RWPE1 (cell line): ENCODE measurements at regions not wholly inside any gene's neighbourhood (a gene's known extent, or its start where the extent isn't known, plus 50 kb on each side); places are given as distances from the start of the nearest gene placed in this dataset.

Experiments used
- CTCF ChIA-PET: fragments of 350-600 bp; sonication (Branson Sonifier 250); formaldehyde crosslinking; extraction: SDS; loops from one replicate; lab custom pipeline; 2021; lab: Yijun Ruan, JAX
- POLR2A ChIA-PET: fragments of 400-600 bp; formaldehyde crosslinking; extraction: SDS; loops from one replicate; lab custom pipeline; 2020; ENCODE audit warnings: antibody characterized with exemption; ENCODE audit not compliant: low non-redundant PET; lab: Yijun Ruan, JAX
- DNase-seq: peaks from one replicate; pipeline ENCODE4 v3.0.0; 2012; ENCODE audit warnings: low spot score
- H3K27ac ChIP-seq: fragments of 450-650 bp; 2 replicates; pipeline ENCODE4 v1.5.1; 2017
- TF ChIP-seq, protein P1 (sequence below): fragments of 450-650 bp; conservative IDR thresholded peaks from 2 replicates; pipeline ENCODE4 v1.5.1; 2017; ENCODE audit warnings: low read depth, mild to moderate bottlenecking

GRCh38 chr2:121101093-121101715 lies 183.8 kb downstream of the TFCP2L1 start:
- TF ChIP-seq, protein P1, sequence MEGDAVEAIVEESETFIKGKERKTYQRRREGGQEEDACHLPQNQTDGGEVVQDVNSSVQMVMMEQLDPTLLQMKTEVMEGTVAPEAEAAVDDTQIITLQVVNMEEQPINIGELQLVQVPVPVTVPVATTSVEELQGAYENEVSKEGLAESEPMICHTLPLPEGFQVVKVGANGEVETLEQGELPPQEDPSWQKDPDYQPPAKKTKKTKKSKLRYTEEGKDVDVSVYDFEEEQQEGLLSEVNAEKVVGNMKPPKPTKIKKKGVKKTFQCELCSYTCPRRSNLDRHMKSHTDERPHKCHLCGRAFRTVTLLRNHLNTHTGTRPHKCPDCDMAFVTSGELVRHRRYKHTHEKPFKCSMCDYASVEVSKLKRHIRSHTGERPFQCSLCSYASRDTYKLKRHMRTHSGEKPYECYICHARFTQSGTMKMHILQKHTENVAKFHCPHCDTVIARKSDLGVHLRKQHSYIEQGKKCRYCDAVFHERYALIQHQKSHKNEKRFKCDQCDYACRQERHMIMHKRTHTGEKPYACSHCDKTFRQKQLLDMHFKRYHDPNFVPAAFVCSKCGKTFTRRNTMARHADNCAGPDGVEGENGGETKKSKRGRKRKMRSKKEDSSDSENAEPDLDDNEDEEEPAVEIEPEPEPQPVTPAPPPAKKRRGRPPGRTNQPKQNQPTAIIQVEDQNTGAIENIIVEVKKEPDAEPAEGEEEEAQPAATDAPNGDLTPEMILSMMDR, result no peak
- no peak overlapping the region for H3K27ac ChIP-seq
- no peak for DNase-seq
- ChIA-PET CTCF (interaction anchor here (0.6 to 1.0 kb wide), 5 partner anchors 10 to 588 kb away, joined by 3 to 5 read pairs (median 4); no protein-coding TSS in a partner anchor), POLR2A (no interaction called here)

DNA sequence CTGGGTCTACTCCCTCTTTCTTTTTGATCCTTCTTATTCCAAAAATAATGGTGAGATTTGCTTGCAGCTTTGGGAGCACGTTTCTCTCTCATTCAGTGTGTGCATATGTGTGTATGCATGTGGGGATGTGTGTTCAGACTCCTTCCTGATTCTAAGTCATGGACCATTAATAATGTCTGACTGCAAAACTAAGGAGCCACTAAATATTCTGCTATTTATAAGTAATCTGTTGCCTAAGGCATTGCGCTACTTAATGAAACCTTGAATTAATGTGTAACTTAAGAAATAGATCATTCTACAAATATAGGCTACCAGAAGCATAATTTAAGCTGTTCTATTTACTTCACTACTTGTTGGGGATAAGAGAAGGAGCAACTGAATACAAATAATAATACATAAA lies 182.1 kb downstream of the TFCP2L1 start:
- no peak overlapping the region for H3K27ac ChIP-seq
- DNase-seq, result no peak
- TF ChIP-seq, protein P1, result no peak
- CTCF ChIA-PET, result interaction anchor here (0.6 kb wide), 1 partner anchor 485 kb away, joined by 3 read pairs; no protein-coding TSS in a partner anchor
- POLR2A ChIA-PET, result no interaction called here

GRCh38 chr2:121103960-121104359 lies 181.0 kb downstream of the TFCP2L1 start:
- ChIA-PET CTCF (no interaction called here), POLR2A (no interaction called here)
- H3K27ac ChIP-seq, result no peak overlapping the region
- no peak for DNase-seq
- TF ChIP-seq, protein P1, result no peak

DNA sequence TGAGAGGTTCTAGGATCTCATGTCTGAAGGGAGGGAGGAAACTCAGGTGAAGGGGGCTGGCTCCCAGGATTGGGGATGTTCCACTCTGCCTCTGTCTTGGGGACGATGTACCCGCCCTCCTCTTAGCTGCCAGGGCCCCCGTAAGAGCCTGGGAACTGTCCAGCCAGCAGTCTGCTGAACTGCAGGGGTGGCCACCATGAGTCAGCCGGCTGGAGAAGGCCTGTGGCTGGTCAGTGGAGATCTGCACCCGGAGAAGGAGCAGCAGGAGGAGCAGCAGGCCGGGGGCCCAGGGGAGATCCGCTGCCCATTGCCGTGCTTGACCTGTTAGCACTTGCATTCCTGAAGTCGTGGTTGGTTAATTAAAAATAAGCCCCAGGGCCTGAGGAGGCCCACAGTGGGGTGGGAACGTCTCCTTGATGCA lies 180.3 kb downstream of the TFCP2L1 start:
- DNase-seq, result no peak
- no peak overlapping the region for H3K27ac ChIP-seq
- POLR2A ChIA-PET, result no interaction called here
- CTCF ChIA-PET, result interaction anchor here (0.6 kb wide), 1 partner anchor 405 kb away, joined by 3 read pairs; no protein-coding TSS in a partner anchor
- TF ChIP-seq, protein P1, result no peak

DNA sequence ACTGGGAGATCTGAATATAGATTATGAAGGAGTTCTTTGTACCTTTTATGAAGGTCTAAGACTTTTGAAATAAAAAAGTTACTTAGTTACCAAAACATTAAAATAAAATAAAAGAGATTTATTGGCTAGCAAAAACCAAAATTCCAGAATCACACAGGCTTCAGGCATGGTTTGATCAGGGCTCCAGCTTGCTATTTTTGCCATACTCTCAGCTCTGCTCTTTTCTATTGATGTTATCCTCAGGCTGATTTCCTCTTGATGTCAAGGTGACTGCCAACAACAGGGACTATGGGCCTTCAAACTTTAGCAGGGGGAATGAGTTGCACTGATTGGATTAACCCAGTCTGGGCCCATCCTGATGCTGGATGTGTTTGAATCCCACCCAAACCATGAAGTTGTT lies 174.1 kb downstream of the TFCP2L1 start:
- TF ChIP-seq, protein P1, result no peak
- POLR2A ChIA-PET, result no interaction called here
- no peak overlapping the region for H3K27ac ChIP-seq
- CTCF ChIA-PET, result interaction anchor here (0.7 to 0.8 kb wide), 2 partner anchors 9 to 25 kb away, joined by 3 to 6 read pairs; no protein-coding TSS in a partner anchor
- DNase-seq, result no peak

- TF ChIP-seq, protein P1, result no peak
- DNase-seq, result no peak
- H3K27ac ChIP-seq, result no peak overlapping the region
- POLR2A ChIA-PET, result no interaction called here
- CTCF ChIA-PET, result no interaction called here
Measured at GRCh38 chr2:121118951-121119350, 166.1 kb downstream of the TFCP2L1 start.
